ACHN (cell line): ENCODE measurements at regions not wholly inside any gene's neighbourhood (a gene's known extent, or its start where the extent isn't known, plus 50 kb on each side); places are given as distances from the start of the nearest gene placed in this dataset.

Experiments used
- DNase-seq: peaks from one replicate; pipeline ENCODE4 v3.0.0-alpha.2; 2015
- in situ Hi-C: cut with HindIII; loops from 2 replicates; pipeline ENCODE4 v1.10.0; 2017; ENCODE audit warnings: low sequenced_read_pairs, low pct_ligation_motif_present, low pct_unique_long_range_greater_than_20kb

DNA sequence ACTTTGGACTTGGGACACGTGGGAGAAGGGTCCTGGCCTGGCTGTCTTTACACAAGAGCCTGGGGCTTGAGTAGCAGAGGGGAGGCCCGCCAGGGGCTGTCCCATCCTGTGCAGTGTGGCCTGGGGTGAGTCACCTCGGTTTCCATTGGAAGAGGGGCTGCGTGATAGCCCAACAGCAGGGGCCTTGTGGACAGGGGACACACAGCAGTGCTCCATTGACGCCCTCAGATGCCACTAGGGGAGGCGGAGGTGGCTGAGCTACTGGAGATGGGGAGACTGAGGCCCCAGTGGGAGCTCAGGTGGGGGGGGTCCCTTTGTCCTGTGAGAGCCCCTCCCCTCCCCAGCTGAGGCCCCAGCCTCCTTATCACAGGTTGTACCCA, 50.0 kb upstream of the RNU6ATAC start:
- DNase-seq: no peak
- in situ Hi-C loops: no loop called here

DNA sequence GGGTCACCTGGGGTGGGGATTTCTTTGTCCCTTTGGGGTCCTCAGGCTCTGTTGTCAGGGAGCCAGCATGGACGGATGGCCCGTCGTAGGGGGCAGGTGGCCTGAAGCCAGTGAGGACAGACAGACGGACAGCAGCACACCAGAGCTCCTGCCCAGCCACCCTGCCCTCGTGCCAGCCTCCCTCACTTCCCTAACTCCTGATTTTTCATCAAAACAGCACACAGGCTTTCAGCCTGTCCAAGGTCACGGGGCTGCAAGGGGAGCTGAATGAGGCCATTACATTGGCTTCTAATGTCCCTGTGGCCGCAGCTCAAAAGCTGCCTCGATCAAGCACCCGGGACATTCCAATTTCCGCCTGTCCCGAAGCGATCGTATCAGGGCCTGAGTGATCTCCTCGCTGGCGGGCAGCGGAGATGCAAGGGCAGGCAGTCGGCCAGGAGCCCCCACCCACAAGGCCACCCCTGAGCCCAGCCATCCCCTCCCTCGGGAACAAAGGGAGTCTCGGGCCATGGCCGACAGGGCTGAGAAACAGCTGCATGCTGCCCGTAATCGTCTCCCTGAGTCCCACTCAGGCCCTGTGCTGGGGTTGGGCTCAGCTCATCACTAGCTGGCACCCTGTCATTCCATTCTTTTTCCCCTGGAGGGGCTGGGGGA, 50.5 kb upstream of the RNU6ATAC start:
- DNase-seq: no peak
- in situ Hi-C loops: no loop called here

DNA sequence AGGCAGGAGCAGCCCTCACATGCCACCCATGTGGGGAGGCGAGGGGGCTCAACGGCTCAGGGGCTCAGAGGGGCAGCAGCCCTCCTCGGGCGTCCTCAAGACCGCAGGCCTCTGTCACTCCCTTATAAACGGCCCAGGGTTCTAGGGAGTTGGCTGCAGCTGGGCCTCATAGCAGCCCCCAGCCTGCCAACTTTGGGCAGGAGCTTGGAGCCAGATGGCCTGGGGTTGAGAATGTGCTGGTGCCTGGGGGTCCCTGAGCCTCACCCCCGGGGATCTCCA, 51.0 kb upstream of the RNU6ATAC start:
- DNase-seq: no peak
- in situ Hi-C loops: no loop called here

DNA sequence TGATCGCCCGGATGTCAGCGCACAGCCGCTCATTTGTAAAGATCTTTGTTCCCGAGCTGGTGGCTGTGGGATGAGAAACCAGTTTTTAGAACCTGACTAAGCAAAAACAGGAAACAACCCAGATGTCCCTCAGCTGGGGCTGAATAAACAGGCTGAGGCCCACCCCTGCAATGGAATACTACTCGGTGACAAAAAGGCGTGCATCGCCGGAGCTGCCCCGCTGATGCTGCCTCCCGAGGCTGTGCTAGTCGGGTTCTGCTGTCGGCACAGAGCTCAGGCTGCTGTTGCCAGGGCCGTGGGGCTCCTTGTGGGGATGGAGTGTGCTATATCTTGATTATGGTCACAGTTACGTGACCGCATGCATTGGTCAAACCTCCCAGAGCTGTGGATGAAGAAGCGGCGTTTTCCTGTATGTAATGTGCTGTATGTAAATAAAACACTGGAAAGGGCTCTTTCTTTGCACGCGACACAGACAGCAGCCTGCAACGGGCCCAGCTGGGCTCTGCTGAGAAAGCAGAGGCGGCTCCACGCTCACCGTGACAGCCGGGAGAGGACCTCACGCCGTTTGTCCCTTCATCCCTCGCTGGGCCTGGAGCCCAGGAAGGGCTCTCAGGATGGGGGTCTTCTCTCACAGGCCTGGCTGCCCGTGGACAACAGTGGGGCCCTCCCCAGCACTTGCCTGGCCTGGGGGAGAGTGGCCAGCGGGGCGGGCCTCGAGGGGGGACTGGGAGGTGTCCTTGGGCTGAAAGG, 51.5 kb upstream of the RNU6ATAC start:
- no peak for DNase-seq
- in situ Hi-C loops: no loop called here

DNA sequence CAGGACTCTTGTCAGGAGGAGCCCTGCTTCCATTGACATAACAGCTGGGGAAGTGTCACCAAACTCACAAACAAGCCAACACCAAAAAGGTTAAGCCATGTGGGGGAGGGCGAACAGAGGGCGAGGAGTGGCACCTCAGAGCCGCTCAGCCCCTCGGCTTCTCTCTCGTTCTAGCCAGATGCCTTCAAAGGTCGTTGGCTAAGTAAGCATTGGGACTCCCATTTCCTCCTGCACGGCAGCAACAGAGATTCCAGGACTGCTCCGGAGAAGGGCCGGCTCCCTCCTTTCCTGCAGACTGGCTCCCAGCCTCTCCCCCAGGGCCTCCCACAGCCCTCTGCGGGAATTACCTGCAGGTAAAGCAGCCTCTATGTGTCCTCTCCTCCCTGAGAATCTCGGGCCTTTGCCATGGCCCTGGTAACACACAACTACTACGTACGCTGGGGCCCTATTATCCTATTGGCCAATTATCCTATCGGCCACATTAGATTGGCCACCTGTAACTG, 52.1 kb upstream of the RNU6ATAC start:
- no peak for DNase-seq
- in situ Hi-C loops: no loop called here

DNA sequence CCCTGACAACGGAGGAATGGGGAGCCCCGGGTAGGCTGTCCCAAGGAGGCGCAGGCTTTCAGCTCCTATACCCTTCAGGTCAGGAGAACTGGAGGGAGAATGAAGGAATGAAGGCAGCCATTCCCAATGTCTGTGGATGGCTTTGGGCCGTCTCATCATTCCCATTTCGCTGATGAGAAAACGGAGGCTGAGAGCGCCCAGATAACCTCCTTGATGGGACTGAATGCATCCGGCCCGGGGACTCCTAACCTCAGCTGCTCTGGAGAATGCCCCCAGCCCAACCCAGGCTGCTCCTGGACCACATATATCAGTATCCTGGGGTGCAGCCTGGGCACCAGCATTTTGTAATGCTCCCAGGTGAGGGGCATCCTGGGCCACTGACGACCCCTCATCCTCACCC, 52.6 kb upstream of the RNU6ATAC start:
- in situ Hi-C loops: no loop called here
- no peak for DNase-seq

DNA sequence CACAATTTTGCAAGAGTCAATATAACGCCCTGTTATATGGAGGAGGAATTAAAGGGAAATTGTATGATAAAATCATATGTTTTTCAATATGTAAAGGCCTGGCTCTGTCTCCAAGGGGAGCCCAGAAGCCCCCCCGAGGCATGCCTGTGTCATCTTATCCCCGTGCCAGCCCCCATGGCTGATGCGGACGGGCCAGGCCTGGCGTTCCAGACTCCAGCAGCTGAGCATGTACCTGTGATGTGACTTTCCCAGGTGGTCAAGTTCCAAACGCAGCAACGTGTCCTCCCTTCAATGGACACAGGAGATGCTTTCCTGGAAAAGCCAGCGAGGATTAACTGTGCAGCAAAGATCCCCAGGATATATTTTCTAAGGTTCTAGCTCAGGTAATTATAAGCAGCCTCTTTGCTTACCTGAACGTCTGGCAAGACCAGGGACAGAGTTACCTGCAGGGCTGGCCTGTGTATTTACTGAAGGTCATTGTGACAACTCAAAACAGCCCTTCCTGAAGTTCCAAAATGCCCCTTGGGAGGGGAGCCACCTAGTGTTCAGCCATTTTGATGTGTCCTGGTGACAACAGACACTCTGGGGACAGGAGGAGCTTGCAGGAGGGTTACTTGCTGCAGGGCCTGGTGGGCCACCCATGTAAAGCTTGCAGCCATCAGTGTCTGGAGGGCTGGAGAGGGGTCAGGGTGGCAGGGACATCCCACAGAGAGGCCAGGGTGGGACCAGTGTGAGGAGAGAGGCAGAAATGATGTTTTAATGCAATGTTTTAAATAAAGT, 53.3 kb upstream of the RNU6ATAC start:
- no peak for DNase-seq
- in situ Hi-C loops: no loop called here

DNA sequence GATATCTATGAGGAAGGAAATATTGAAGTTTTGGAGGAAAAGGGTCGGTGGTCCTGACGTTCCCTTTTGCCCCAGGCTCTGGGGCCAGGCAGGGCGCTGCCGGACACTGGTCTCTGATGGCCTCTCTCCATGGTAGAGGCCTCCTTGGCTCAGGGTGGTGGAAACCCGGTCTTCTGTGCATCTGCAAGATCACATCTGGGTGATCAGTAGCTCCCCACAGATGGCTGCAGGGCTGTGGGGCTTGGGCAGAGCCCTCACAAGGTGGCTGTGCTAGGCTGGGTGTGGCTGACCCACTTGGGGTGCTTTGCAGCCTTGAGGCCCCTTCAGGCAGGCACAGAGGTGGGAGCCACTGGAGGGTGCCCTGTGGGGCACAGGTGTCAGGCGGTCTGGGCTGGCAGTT, 53.9 kb upstream of the RNU6ATAC start:
- in situ Hi-C loops: no loop called here

DNA sequence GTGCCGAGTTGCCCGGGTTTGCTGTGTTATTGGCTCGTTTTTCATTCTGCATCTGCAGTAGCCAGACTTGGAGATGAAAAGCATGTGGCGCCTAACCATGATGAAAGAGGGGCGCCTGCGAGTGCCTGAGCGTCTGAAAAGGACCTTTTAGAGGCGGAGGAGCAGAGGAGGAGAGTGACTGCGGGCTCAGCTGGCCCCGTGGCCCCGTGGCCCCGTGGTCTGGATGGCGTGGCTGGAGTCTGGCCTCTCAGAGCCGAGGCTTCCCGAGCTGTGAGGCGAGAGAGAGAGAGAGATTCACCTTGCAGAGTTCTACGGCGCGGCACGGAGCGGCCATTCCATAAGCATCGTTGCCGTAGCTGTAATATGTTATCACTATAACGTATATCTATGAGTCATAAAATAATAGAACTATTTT, 55.3 kb upstream of the RNU6ATAC start:
- in situ Hi-C loops: no loop called here
- DNase-seq: no peak

More for the DNA sequence above, 53.9 kb upstream of the RNU6ATAC start:
- DNase-seq: no peak

DNA sequence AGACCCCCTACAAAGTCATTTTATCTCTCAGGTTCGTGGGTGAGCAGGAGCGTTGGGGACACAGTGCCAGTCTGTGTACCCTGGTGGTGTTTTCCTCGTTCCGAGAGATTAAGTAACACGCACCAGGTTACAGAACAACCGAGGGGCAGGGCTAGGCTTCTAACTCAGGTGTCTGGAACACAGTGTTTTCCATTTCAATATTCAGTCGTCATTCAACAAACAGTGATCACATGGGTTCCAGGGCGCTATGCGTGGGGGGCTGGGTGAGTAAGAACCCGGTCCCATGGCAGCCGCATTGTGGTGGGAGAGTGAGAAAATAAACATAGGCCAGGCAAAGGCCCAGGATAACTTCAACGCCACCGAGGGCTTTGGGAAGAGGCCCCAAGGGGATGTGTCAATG, 55.9 kb upstream of the RNU6ATAC start:
- in situ Hi-C loops: no loop called here
- no peak for DNase-seq

DNA sequence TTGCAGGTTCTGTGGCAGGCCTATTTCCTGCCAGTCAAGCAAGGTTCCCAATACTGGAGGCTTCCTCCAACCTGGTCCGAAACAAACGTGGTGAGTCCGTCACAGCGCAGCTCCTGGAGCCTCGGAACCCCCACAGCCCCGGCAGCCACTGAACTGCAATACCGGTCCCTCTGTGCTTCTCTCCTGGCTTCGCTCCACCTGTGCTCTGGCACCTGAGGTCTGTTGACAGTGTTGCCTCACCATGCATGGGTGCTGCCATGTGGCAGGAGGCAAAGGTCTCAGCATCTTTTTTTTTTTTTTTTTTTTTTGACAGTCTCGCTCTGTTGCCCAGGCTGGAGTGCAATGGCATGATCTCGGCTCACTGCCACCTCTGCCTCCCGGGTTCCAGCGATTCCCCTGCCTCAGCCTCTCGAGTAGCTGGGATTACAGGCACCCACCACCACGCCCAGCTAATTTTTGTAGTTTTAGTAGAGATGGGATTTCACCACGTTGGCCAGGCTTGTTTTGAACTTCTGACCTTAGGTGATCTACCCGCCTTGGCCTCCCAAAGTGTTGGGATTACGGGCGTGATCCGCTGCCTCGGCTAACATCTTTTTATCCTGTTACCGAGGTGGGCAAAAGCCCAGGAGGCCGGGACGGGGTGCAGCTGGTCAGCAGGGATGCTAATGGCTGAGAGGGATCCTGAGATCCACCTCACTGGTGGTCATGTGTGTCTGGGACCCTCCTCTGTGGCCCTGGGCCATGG, 57.1 kb upstream of the RNU6ATAC start:
- in situ Hi-C loops: no loop called here
- DNase-seq: no peak

DNA sequence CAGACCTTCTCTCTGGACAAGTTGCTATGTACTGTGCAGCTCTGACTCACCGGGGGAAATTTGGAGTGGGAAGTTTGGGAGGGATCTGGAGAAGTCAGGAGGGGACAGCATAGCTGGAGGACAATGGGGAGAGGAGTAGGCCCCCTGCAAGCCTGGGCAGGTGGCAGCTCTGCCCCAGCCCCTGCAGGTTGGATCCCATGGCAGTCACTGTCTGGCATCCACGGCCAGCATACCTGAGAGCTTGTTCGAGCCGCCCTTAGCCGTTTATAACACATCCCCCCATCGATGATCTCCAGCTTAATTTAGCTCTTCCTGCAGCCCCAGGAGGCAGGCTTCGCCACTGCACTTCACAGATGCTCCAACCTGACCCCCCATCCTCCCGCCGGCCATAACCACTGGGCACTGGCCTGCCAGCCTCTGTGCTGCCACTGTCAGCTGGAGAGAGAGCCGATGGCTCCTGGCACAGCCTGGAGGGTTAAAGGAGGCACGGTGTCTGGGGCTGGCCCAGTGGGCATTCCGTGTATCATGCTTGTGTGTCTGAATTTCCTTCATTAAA, 57.7 kb upstream of the RNU6ATAC start:
- in situ Hi-C loops: no loop called here

DNA sequence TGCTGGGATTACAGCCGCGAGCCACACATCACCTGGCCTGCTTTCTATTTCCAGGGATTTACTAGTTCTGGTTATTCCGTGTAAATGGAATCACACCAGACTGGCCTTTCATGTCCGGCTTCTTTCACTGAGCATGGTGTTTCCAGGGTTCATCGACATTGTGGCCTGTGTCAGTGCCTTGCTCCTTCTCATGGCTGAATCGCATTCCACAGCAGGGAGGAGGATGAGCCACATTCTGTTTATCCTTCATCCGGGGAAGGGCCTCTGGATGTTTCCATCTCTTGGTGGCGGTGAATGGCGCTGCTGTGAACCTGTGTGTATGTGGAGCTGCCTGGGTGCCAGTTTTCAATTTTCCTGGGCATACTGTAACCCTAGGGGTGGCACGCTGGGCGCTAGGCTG, 58.7 kb upstream of the RNU6ATAC start:
- in situ Hi-C loops: no loop called here
- DNase-seq: no peak

More for the DNA sequence above, 57.7 kb upstream of the RNU6ATAC start:
- no peak for DNase-seq

DNA sequence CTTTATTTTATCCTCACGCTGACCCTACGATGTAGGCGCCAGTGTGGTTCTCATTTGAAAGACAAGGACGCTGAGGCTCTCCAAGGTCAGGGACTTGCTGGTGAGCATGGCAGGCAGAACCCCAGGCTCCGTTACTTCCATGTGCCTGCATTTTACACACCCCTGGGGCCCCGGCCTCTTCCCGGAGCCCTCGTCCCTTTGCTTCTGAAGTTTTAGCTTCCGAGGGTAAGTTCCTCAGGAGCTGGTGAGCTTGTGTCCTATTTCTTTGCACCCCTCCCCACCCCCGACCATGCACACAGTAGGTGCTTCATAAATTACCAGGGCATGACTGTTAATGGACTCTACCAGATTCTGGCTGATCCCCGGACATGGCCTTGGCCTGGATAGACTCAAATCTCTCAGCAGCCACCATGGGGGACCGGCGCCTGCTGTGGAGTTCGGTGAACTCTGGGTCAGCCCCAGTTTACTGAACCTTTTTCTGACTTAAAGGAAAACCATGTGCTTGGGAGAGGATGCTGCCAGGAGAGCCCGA, 59.3 kb upstream of the RNU6ATAC start:
- DNase-seq: no peak
- in situ Hi-C loops: no loop called here

DNA sequence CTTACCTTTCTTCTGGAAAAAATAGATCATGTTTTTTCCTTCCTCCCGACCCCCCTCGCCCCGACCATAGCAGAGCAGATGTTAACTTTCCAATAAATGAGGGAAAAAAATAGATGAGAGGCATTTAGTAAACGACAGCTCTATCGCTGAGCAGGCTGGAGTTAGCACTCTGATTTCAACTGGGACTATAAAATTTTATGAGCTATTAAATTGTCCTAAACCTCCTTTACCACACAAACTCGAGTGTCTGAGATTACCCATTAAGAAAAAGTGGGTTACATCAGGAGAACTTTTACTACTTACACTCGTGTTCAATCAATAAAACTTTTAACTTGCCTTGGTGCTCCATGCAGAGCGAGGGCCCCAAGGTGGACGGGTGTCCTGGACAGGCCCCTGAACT, 59.8 kb upstream of the RNU6ATAC start:
- DNase-seq: no peak

DNA sequence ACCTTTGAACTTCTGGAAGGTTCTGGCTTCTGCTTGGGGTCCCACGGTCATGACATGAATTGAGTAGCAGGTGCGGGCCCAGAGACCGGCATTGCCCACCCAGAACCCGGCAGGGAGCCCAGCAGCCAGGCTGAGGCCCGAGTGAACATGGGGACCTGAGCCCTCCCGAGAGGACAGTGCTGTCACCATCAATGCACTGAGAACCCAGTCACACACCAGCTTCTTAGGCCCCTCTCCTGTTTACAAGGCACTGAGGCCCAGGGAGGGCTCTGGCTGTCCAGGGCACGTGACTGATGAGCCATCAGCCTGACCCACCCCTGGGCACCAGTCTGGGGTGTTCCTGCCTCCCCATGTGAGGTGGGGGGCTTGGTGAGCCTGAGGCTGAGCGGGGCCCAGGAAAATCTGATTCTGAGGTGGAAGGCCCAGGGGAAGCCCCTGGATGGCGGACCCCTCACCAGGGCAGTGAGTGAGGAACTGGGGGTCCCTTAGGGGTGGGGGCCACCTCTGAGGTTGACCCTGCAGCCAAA, 60.3 kb upstream of the RNU6ATAC start:
- in situ Hi-C loops: no loop called here
- DNase-seq: no peak

More for the DNA sequence above, 59.8 kb upstream of the RNU6ATAC start:
- in situ Hi-C loops: no loop called here

DNA sequence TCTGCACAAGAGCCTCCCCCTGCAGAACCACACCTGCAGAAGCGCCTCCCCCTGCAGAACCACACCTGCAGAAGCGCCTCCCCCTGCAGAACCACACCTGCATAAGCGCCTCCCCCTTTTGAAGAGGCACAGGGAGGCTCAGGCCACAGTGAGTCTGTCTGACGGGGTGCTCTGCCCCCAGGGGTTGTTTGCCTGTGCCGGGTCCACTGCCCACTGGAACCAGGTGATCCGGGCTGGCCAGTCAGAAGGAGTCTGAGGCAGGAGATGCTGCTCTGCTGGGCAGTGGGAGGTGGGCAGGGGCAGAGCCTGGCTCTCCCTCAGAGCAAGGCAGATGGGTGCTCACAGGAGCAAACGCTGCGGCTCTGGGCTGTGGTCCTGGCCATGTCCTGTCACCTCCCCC, 60.8 kb upstream of the RNU6ATAC start:
- in situ Hi-C loops: no loop called here

DNA sequence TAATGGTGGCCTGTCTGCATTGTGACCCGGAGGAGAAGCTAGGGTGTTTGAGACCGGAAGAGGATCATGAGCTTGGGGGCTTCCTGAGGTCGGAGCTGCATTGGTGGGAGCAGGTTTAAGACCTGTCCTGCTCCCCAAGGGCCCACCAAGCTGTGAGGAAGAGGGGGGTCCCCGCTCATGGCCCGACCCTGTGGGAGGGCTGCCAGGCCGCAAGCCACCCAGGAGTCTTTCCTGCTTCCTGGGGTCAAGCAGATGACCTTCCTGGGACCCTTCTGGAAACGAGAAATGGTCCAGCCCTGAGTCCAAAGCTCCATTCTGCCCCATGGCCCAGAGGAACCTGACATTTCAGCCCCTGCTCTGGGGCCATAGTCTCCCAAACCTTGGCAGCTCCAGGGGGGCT, 61.5 kb upstream of the RNU6ATAC start:
- DNase-seq: no peak
- in situ Hi-C loops: no loop called here

More for the DNA sequence above, 60.8 kb upstream of the RNU6ATAC start:
- DNase-seq: no peak
